ENCODE measurements at regions not wholly inside any gene's neighbourhood (a gene's known extent, or its start where the extent isn't known, plus 50 kb on each side); places are given as distances from the start of the nearest gene placed in this dataset.

DNA sequence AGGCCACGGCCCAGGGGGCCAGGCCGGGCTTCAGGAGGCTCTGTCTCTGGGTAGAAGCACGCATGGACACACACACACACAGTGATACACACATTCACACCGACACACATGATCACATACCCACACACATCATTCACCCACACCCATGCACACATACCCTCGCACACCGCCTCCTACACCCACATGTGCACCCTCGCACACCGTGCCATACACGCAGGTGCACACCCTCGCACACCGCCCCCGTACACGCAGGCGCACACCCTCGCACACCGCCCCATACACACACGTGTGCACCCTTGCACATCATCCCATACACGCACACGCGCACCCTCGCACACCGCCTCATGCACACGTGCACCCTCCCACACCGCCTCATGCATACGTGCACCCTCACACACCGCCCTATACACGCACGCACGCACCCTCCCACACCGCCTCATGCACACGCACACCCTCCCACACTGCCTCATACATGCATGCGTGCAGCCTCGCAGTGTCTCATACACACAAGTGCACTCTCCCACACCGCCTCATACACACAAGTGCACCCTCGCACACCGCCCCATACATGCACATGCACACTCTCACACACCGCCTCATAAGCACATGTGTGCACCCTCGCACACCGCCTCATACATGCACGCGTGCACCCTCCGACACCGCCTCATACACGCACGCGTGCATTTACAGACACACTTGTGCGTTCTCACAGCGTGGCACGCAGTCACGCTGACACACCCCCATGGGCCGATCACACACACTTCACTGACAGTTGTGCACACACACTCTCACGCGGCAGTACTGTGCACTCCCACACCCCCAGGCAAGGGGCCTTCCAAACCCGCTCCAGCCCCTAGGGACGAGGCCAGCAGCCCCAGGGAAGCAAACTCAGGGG, 128.1 kb downstream of the SIK1 start:
- POLR2A ChIA-PET, result no interaction called here
- CTCF ChIA-PET, result no interaction called here
- H3K4me3 ChIP-seq (ENCODE audit: low read depth, low read length), result no peak overlapping the region
- TF ChIP-seq CTCF (IDR thresholded peaks at IDR 0.05; ENCODE audit: insufficient read depth, low read length, missing control alignments), result no peak
- no peak for DNase-seq (ENCODE audit: low read depth, low spot score)

- DNase-seq (ENCODE audit: low read depth, low spot score), result no peak
- CTCF ChIA-PET, result no interaction called here
- POLR2A ChIA-PET, result no interaction called here
- no peak overlapping the region for H3K4me3 ChIP-seq (ENCODE audit: low read depth, low read length)
- TF ChIP-seq CTCF (IDR thresholded peaks at IDR 0.05; ENCODE audit: insufficient read depth, low read length, missing control alignments), result no peak
These were observed 128.9 kb downstream of the SIK1 start for GRCh38 chr21:43297989-43298388.

GRCh38 chr21:43297391-43297981, 128.7 kb downstream of the CRYAA start:
- POLR2A ChIA-PET, result no interaction called here
- TF ChIP-seq CTCF (IDR thresholded peaks at IDR 0.05; ENCODE audit: insufficient read depth, low read length, missing control alignments), result no peak
- CTCF ChIA-PET, result no interaction called here
- DNase-seq (ENCODE audit: low read depth, low spot score), result no peak
- no peak overlapping the region for H3K4me3 ChIP-seq (ENCODE audit: low read depth, low read length)

- no peak for DNase-seq (ENCODE audit: low read depth, low spot score)
- no peak for TF ChIP-seq CTCF (IDR thresholded peaks at IDR 0.05; ENCODE audit: insufficient read depth, low read length, missing control alignments)
- H3K4me3 ChIP-seq (ENCODE audit: low read depth, low read length), result no peak overlapping the region
- ChIA-PET POLR2A (no interaction called here), CTCF (interaction anchor here (1.1 kb wide), 1 partner anchor 9 kb away, joined by 4 read pairs; no protein-coding TSS in a partner anchor)
These were observed 126.5 kb downstream of the CRYAA start for GRCh38 chr21:43295066-43295958.

- POLR2A ChIA-PET, result no interaction called here
These were observed 125.5 kb downstream of the CRYAA start for GRCh38 chr21:43294194-43294902.

More at GRCh38 chr21:43294194-43294902, 125.5 kb downstream of the CRYAA start:
- CTCF ChIA-PET, result no interaction called here
- no peak for DNase-seq (ENCODE audit: low read depth, low spot score)
- no peak overlapping the region for H3K4me3 ChIP-seq (ENCODE audit: low read depth, low read length)
- no peak for TF ChIP-seq CTCF (IDR thresholded peaks at IDR 0.05; ENCODE audit: insufficient read depth, low read length, missing control alignments)
